A549 (cell line): ENCODE measurements at regions not wholly inside any gene's neighbourhood (a gene's known extent, or its start where the extent isn't known, plus 50 kb on each side); places are given as distances from the start of the nearest gene placed in this dataset.

ENCODE experiments used
- ATAC-seq, 2 experiments: fragments of 200-7000 bp in 1 of 2; fragments of >200 bp in 1 of 2; cut with Nextera tagmentation in 1 of 2; cut with Tn5 transposase in 1 of 2; 3 replicates each; pipeline versions ENCODE4 v1.8.0 to v1.9.1; 2018 to 2020; ENCODE audit warnings: mild to moderate bottlenecking in 1 of 2, moderate library complexity in 1 of 2
- CTCF ChIA-PET: fragments of 300-600 bp; sonication (Branson Sonifier 250); formaldehyde crosslinking; extraction: SDS; loops from one replicate; lab custom pipeline; 2021; ENCODE audit warnings: antibody characterized with exemption, inconsistent platforms; lab: Yijun Ruan, JAX
- POLR2A ChIA-PET: fragments of 350-600 bp; formaldehyde crosslinking; extraction: SDS; loops from one replicate; lab custom pipeline; 2021; ENCODE audit warnings: antibody characterized with exemption, inconsistent platforms; lab: Yijun Ruan, JAX
- DNase-seq, 2 experiments: peaks; one replicate each; pipeline versions ENCODE4 v3.0.0 to v3.0.0-alpha.2; 2011 to 2016; ENCODE audit warnings: low read depth in 1 of 2, low spot score in 1 of 2
- FAIRE-seq: peaks from 2 replicates; lab custom pipeline; 2011; peaks lifted over from hg19 to GRCh38; lab: Jason Lieb, UNC
- H3K27ac ChIP-seq, 2 experiments: fragments of >200 bp; sonication (Bioruptor Twin); formaldehyde crosslinking; 3 replicates each; pipeline ENCODE4 v1.5.1; 2016 to 2017
- H3K4me1 ChIP-seq: fragments of >200 bp; sonication (Bioruptor Twin); formaldehyde crosslinking; 3 replicates; pipeline ENCODE4 v1.6.1; 2016
- H3K4me2 ChIP-seq: fragments of >200 bp; sonication (Bioruptor Twin); formaldehyde crosslinking; 3 replicates; pipeline ENCODE4 v1.6.1; 2016
- H3K4me3 ChIP-seq: fragments of >200 bp; sonication (Bioruptor Twin); formaldehyde crosslinking; 3 replicates; pipeline ENCODE4 v1.5.1; 2016
- H3K9me3 ChIP-seq: fragments of >200 bp; sonication (Bioruptor Twin); formaldehyde crosslinking; 3 replicates; pipeline ENCODE4 v1.6.1; 2016
- BHLHE40 ChIP-seq: IDR thresholded peaks from 2 replicates; pipeline ENCODE4 v1.6.1; 2012; ENCODE audit warnings: low read depth, low read length, inconsistent platforms
- CBX8 ChIP-seq: fragments of 200-600 bp; sonication (generic); IDR thresholded peaks from 2 replicates; pipeline ENCODE4 v1.6.1; 2016
- EP300 ChIP-seq, 2 experiments: fragments of >200 bp; sonication (Bioruptor Twin); formaldehyde crosslinking; IDR thresholded peaks; 2 replicates in 1 of 2; 3 replicates in 1 of 2; pipeline ENCODE4 v1.6.1; 2016 to 2017
- ESRRA ChIP-seq: fragments of 150-350 bp; IDR thresholded peaks from 2 replicates; pipeline ENCODE4 v1.6.1; 2014; ENCODE audit warnings: mild to moderate bottlenecking, low read length, borderline replicate concordance
- FOSL2 ChIP-seq, 2 experiments: fragments of 450-650 bp in 1 of 2; fragments of >200 bp in 1 of 2; sonication (Bioruptor Twin) in 1 of 2; formaldehyde crosslinking; IDR thresholded peaks; 2 replicates each; pipeline versions ENCODE4 v1.5.0 to v1.6.1; 2016 to 2020; ENCODE audit warnings: mild to moderate bottlenecking in 1 of 2, moderate library complexity in 1 of 2
- GATA3 ChIP-seq: IDR thresholded peaks from 2 replicates; pipeline ENCODE4 v1.6.1; 2012; ENCODE audit warnings: borderline replicate concordance
- JUN ChIP-seq, 2 experiments: fragments of >200 bp; sonication (Bioruptor Twin); formaldehyde crosslinking; IDR thresholded peaks; 2 replicates in 1 of 2; 3 replicates in 1 of 2; pipeline ENCODE4 v1.6.1; 2016 to 2017
- JUNB ChIP-seq: fragments of >200 bp; sonication (Bioruptor Twin); formaldehyde crosslinking; IDR thresholded peaks from 2 replicates; pipeline ENCODE4 v1.6.1; 2016
- MAFK ChIP-seq: fragments of 450-650 bp; IDR thresholded peaks from 2 replicates; pipeline ENCODE4 v1.6.1; 2014; ENCODE audit not compliant: partially characterized antibody
- NFE2L2 ChIP-seq: fragments of 150-350 bp; conservative IDR thresholded peaks from 2 replicates; pipeline ENCODE4 v1.6.1; 2014; ENCODE audit warnings: low read length
- PHF8 ChIP-seq: fragments of 200-600 bp; sonication (generic); IDR thresholded peaks from 2 replicates; pipeline ENCODE4 v1.6.1; 2016; ENCODE audit warnings: low read depth, mild to moderate bottlenecking, antibody characterized with exemption, moderate library complexity, borderline replicate concordance
- POLR2A ChIP-seq: IDR thresholded peaks from 2 replicates; pipeline ENCODE4 v1.6.1; 2012; ENCODE audit warnings: mild to moderate bottlenecking, low read length
- RAD21 ChIP-seq, 2 experiments: fragments of >200 bp in 1 of 2; sonication (Bioruptor Twin) in 1 of 2; formaldehyde crosslinking in 1 of 2; IDR thresholded peaks in 1 of 2; conservative IDR thresholded peaks in 1 of 2; 2 replicates in 1 of 2; 3 replicates in 1 of 2; pipeline ENCODE4 v1.6.1; 2012 to 2018; ENCODE audit warnings: inconsistent platforms in 1 of 2
- RNF2 ChIP-seq: fragments of 200-600 bp; sonication (generic); IDR thresholded peaks from 2 replicates; pipeline ENCODE4 v1.6.1; 2016; ENCODE audit warnings: low read depth, mild to moderate bottlenecking, antibody characterized with exemption, moderate library complexity, borderline replicate concordance
- SMC3 ChIP-seq: fragments of >200 bp; sonication (Bioruptor Twin); formaldehyde crosslinking; IDR thresholded peaks from 3 replicates; pipeline ENCODE4 v1.6.1; 2018; ENCODE audit warnings: inconsistent platforms
- TFCP2L1 ChIP-seq: fragments of 250-450 bp; sonication (Bioruptor Pico); IDR thresholded peaks from 2 replicates; pipeline ENCODE4 v1.5.0; 2021; ENCODE audit warnings: mild to moderate bottlenecking
- WGBS: methylation state at CpG from one replicate; pipeline ENCODE4 v1.1.6; 2017; ENCODE audit errors: missing lambda C conversion rate; 5-methylcytosine and 5-hydroxymethylcytosine counted together
- TF ChIP-seq, protein P1 (sequence below): IDR thresholded peaks from 2 replicates; pipeline ENCODE4 v1.6.1; 2012

DNA sequence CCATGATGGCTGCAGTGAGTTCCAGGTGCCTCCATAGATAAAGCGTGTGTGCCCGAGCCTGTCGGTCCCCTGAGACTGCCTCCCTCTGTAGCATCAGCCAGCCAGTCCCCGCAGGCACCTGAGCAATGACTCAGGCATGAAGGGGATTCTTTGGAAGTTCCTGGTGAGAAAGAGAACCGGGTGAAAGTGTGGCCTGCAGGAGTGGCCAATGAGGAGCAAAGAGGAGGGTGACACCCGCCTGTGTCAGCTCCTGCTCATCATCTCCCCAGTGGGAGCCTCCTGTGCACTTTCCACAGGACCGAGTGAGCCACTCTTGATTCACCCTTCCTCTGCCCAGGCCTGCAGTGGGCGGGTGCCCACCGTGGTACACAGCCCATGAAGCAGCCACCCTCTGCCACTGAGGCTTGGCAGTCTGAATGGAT, 71.2 kb upstream of the PTPN1 start:
- peak; percentile 56 for TF ChIP-seq JUNB
- TF ChIP-seq PHF8 = no peak
- TF ChIP-seq, protein P1, sequence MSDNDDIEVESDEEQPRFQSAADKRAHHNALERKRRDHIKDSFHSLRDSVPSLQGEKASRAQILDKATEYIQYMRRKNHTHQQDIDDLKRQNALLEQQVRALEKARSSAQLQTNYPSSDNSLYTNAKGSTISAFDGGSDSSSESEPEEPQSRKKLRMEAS = peak; percentile 74
- peak; percentile 46; the same call in 1 of the 2 replicates for TF ChIP-seq GATA3
- no peak for TF ChIP-seq TFCP2L1 (CRISPR knock-in tag)
- 0 out of 5 replicates have a peak, but pooled peaks of 1 of the 2 experiments have one; percentile 3 for TF ChIP-seq RAD21 (conservative IDR thresholded peaks at IDR 0.05 in 1 of 2, IDR thresholded peaks at IDR 0.05 in 1 of 2)
- peak in 1 of 2 experiments; percentile 47; a peak in 1 of 5 replicates for TF ChIP-seq EP300 (IDR thresholded peaks at IDR 0.05)
- TF ChIP-seq FOSL2 (IDR thresholded peaks at IDR 0.05) = peak; percentile 49; the same call in 1 of the 2 replicates
- peak; percentile 80 for TF ChIP-seq FOSL2 (CRISPR knock-in tag; IDR thresholded peaks at IDR 0.05)
- TF ChIP-seq SMC3 = peak; percentile 17; the same call in 1 of the 3 replicates
- ChIA-PET POLR2A (interaction anchor here (1.0 kb wide), 1 partner anchor 16 kb away, joined by 3 read pairs; no protein-coding TSS in a partner anchor), CTCF (interaction anchor here (1.1 to 2.6 kb wide), 5 partner anchors 13 to 252 kb away, joined by 3 to 9 read pairs (median 4); no protein-coding TSS in a partner anchor)
- DNase-seq = peak; percentile 78 to 87
- WGBS = 0% methylated on average over 8 of the region's 9 CpGs
- Histone ChIP-seq H3K4me2 (peak overlapping the region; percentile 61), H3K4me1 (peaks cover 83% of the 10 kb centered on the region), H3K4me3 (no peak overlapping the region), H3K9me3 (no peaks in the 10 kb centered on the region), H3K27ac (peak overlapping the region; percentile 90 to 94)
- no peak for FAIRE-seq
- peak; percentile 63 to 67 for ATAC-seq

DNA sequence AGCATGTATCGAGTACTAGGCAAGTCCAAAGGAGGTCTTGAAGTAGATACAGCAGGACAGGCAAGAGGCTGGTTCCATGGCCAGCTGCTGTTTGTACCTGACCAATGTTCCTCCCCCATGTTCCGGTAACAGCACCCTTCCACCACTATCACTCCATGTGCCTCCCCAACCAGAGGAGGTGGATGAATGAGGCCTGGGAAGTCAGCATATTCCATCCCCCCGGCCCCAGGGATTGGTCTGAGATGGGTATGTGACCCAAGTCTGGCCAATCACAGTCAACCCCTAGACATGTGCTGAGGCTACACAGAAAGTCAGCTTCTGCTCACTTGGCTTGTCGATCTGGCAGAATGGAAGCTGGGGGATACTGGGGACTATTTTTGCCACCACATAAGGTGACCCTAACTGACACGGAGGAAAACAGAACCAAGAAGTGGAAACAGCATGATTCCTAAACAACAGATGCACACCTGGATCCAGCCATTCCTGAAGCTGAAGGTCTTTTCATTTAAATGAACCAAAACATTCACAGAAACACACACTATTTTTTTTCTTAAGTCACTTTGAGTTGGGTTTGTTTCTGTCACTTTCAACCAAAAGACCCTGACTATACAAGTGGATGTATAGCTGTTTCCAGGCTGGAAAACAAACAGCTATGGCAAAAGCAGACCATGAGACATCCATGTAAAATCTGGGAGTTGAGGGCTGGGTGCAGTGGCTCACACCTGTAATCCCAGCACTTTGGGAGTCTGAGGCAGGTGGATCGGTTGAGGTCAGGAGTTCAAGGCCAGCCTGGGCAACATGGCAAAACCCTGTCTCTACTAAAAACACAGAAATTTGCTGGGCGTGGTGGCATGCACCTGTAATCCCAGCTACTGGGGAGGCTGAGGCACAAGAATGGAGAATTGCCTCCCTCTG, 70.4 kb upstream of the PTPN1 start:
- Histone ChIP-seq H3K4me3 (no peak overlapping the region), H3K4me2 (peak overlapping the region; percentile 61), H3K4me1 (peaks cover 75% of the 10 kb centered on the region), H3K27ac (peak overlapping the region; percentile 90 to 94), H3K9me3 (no peaks in the 10 kb centered on the region)
- CTCF ChIA-PET = interaction anchor here (0.9 to 2.6 kb wide), 8 partner anchors 11 to 319 kb away, joined by 3 to 10 read pairs (median 5); no protein-coding TSS in a partner anchor
- FAIRE-seq = no peak
- DNase-seq = no peak
- ATAC-seq = peak; percentile 4 to 8; a peak in 4 of 6 replicates
- 83% methylated on average over 7 of the region's 7 CpGs for WGBS
- TF ChIP-seq BHLHE40 (no peak), JUN (IDR thresholded peaks at IDR 0.05) (0 out of 5 replicates have a peak, but pooled peaks of 1 of the 2 experiments have one; percentile 9)
- POLR2A ChIA-PET = interaction anchor here (1.0 kb wide), 1 partner anchor 17 kb away, joined by 3 read pairs; no protein-coding TSS in a partner anchor

DNA sequence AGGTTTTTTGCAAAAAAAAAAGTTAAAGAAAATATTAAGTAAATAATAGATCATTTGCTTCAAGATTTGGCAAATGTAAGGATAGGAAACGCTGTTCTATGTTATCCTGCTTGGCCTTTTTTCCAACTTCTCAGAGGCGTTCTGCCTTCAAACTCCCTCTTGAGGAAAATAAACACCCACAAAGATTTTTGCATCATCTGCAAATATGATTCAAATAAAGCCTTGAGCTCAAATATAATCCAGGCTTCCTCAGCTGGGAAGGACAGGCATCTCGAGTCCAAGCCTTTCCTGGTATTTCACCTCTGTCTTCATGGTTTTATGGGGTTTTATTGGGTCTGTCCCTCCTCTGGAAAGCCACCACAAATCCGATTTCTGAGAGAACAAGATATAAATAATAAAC, 67.7 kb upstream of the PTPN1 start:
- DNase-seq = no peak
- H3K4me1 ChIP-seq = peaks cover 63% of the 10 kb centered on the region
- no peak overlapping the region for H3K4me3 ChIP-seq
- TF ChIP-seq ESRRA (no peak), POLR2A (no peak), RNF2 (no peak), NFE2L2 (no peak), CBX8 (no peak), MAFK (peak; percentile 9)
- TF ChIP-seq, all 56 proteins: peak for 1
- 44% methylated on average over 4 of the region's 4 CpGs for WGBS
- H3K27ac ChIP-seq = peak overlapping the region; percentile 90 to 94
- FAIRE-seq = no peak
- POLR2A ChIA-PET = interaction anchor here (0.7 kb wide), 1 partner anchor 282 kb away, joined by 3 read pairs; no protein-coding TSS in a partner anchor
- no peaks in the 10 kb centered on the region for H3K9me3 ChIP-seq
- H3K4me2 ChIP-seq = peak overlapping the region; percentile 61; the same call in 2 of the 3 replicates
- ATAC-seq = no peak
- CTCF ChIA-PET = interaction anchor here (0.7 to 1.4 kb wide), 3 partner anchors 20 to 31 kb away, joined by 3 to 5 read pairs (median 4); no protein-coding TSS in a partner anchor
